HG03521 (cell line): ENCODE measurements at regions not wholly inside any gene's neighbourhood (a gene's known extent, or its start where the extent isn't known, plus 50 kb on each side); places are given as distances from the start of the nearest gene placed in this dataset.

Source experiments
- ATAC-seq: cut with Tn5 transposase; IDR thresholded peaks from one replicate; pipeline ENCODE4 v1.9.1; 2021; ENCODE audit warnings: mild to moderate bottlenecking, moderate library complexity; ENCODE audit not compliant: unreplicated experiment

GRCh38 chr9:8095672-8096086 lies 296.1 kb upstream of the DMAC1 start:
- no peak for ATAC-seq

- no peak for ATAC-seq
Observed at GRCh38 chr9:8088477-8088876, 288.9 kb upstream of the DMAC1 start.

GRCh38 chr9:8085986-8086385 lies 286.4 kb upstream of the DMAC1 start:
- ATAC-seq = no peak

GRCh38 chr9:8078641-8079140 lies 279.1 kb upstream of the DMAC1 start:
- no peak for ATAC-seq

- no peak for ATAC-seq
Observed at GRCh38 chr9:8074713-8075286, 275.2 kb upstream of the DMAC1 start.

GRCh38 chr9:8071445-8071798 lies 271.8 kb upstream of the DMAC1 start:
- ATAC-seq = no peak

GRCh38 chr9:8070779-8071444 lies 271.3 kb upstream of the DMAC1 start:
- ATAC-seq = no peak

GRCh38 chr9:8062459-8062858 lies 262.9 kb upstream of the DMAC1 start:
- no peak for ATAC-seq

- ATAC-seq = no peak
Observed at GRCh38 chr9:8053501-8053900, 253.9 kb upstream of the DMAC1 start.

- no peak for ATAC-seq
Observed at GRCh38 chr9:8052991-8053390, 253.4 kb upstream of the DMAC1 start.

GRCh38 chr9:8037745-8038144 lies 238.2 kb upstream of the DMAC1 start:
- ATAC-seq = no peak

GRCh38 chr9:8036914-8037524 lies 237.4 kb upstream of the DMAC1 start:
- ATAC-seq = no peak

GRCh38 chr9:8033794-8034193 lies 234.2 kb upstream of the DMAC1 start:
- ATAC-seq = no peak

- no peak for ATAC-seq
Observed at GRCh38 chr9:8030095-8030494, 230.5 kb upstream of the DMAC1 start.

GRCh38 chr9:8027351-8027750 lies 227.8 kb upstream of the DMAC1 start:
- ATAC-seq = no peak

- ATAC-seq = no peak
Observed at GRCh38 chr9:8025551-8025950, 226.0 kb upstream of the DMAC1 start.

GRCh38 chr9:8020186-8020585 lies 220.6 kb upstream of the DMAC1 start:
- ATAC-seq = no peak

GRCh38 chr9:8019636-8020035 lies 220.1 kb upstream of the DMAC1 start:
- ATAC-seq = no peak

GRCh38 chr9:8014997-8015682 lies 215.6 kb upstream of the DMAC1 start:
- ATAC-seq = no peak

- ATAC-seq = no peak
Observed at GRCh38 chr9:8012986-8013385, 213.4 kb upstream of the DMAC1 start.

GRCh38 chr9:8011974-8012373 lies 212.4 kb upstream of the DMAC1 start:
- ATAC-seq = no peak

- ATAC-seq = no peak
Observed at GRCh38 chr9:7996558-7996957, 197.0 kb upstream of the DMAC1 start.
